Neural cell (in vitro differentiated cells): ENCODE measurements at regions not wholly inside any gene's neighbourhood (a gene's known extent, or its start where the extent isn't known, plus 50 kb on each side); places are given as distances from the start of the nearest gene placed in this dataset.

ENCODE experiments used
- CTCF ChIP-seq: fragments of 450-650 bp; IDR thresholded peaks from 2 replicates; pipeline ENCODE4 v1.5.1; 2014; ENCODE audit warnings: antibody characterized with exemption, mild to moderate bottlenecking, moderate library complexity; ENCODE audit not compliant: poor library complexity, severe bottlenecking
- EZH2 ChIP-seq: fragments of 200-600, 300-800 bp; shearing (Covaris generic), sonication (generic); IDR thresholded peaks from 2 replicates; pipeline ENCODE4 v1.6.1; 2014; ENCODE audit warnings: antibody characterized with exemption, low read length, borderline replicate concordance, mild to moderate bottlenecking; ENCODE audit not compliant: insufficient read depth, poor library complexity, severe bottlenecking
- POLR2AphosphoS5 ChIP-seq: IDR thresholded peaks from 2 replicates; pipeline ENCODE4 v1.6.1; 2012
- REST ChIP-seq: IDR thresholded peaks from 2 replicates; pipeline ENCODE4 v1.6.1; 2012; ENCODE audit warnings: borderline replicate concordance
- SMC3 ChIP-seq: fragments of 450-650 bp; conservative IDR thresholded peaks from 2 replicates; pipeline ENCODE4 v1.6.1; 2014; ENCODE audit warnings: antibody characterized with exemption, mild to moderate bottlenecking, moderate library complexity; ENCODE audit not compliant: poor library complexity
- TAF1 ChIP-seq: IDR thresholded peaks from 2 replicates; pipeline ENCODE4 v1.6.1; 2012; ENCODE audit warnings: low read depth

- no peak for TF ChIP-seq EZH2
- TF ChIP-seq SMC3: no peak
- no peak for TF ChIP-seq CTCF
- no peak for TF ChIP-seq POLR2AphosphoS5
- no peak for TF ChIP-seq REST
- TF ChIP-seq TAF1: no peak
Observed at GRCh38 chr12:132393245-132393795, 63.9 kb upstream of the GALNT9 start.
